ENCODE measurements at regions not wholly inside any gene's neighbourhood (a gene's known extent, or its start where the extent isn't known, plus 50 kb on each side); places are given as distances from the start of the nearest gene placed in this dataset.

DNA sequence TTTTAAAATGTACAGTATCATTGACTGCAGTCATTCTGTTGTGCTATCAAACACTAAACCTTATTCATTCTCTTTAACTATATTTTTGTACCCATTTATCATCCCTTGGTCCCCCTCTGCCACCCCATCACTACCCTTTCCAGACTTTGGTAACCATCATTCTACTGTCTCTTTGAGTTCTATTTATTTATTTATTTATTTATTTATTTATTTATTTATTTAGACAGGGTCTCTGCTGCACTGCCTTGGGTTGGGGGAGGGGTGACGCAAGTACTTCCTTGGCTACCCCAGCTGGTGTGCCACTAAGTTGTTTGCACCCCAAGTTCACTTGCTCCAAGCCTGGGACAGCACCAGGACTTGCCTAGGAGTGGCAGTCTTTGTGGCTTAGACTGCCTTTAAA is 427.8 kb upstream of the NOVA1 start:
- Histone ChIP-seq H3K4me3 (ENCODE audit: insufficient read depth, low read depth, low read length) (no peak overlapping the region), H3K27me3 (ENCODE audit: control insufficient read depth, insufficient read depth, low read length) (no peaks in the 10 kb centered on the region), H4K5ac (ENCODE audit: low read depth, low read length) (no peak overlapping the region), H3K4me2 (ENCODE audit: low read depth, low read length) (no peak overlapping the region), H3K4ac (ENCODE audit: low read depth, low read length) (no peak overlapping the region), H3K27ac (ENCODE audit: insufficient read depth, low read length) (no peak overlapping the region), H4K91ac (ENCODE audit: insufficient read depth, low read depth, low read length) (no peak overlapping the region), H3K56ac (ENCODE audit: extremely low read depth, insufficient read depth, low read length) (no peak overlapping the region), H2AFZ (replicated peaks; ENCODE audit: low read length, poor library complexity) (no peak overlapping the region), H3K9me3 (ENCODE audit: control insufficient read depth, insufficient read depth, low read length) (no peaks in the 10 kb centered on the region; the same call in none of the 2 replicates), H2BK5ac (ENCODE audit: low read depth, low read length, poor library complexity, severe bottlenecking) (no peak overlapping the region), H3K4me1 (ENCODE audit: control insufficient read depth, insufficient read depth, low read length) (no peaks in the 10 kb centered on the region), H2BK20ac (ENCODE audit: low read depth, low read length) (no peak overlapping the region), H2BK15ac (ENCODE audit: low read depth, low read length) (no peak overlapping the region), H3K9ac (ENCODE audit: low read depth, low read length) (no peak overlapping the region), H3K79me1 (ENCODE audit: low read depth in 1 of 2, low read length in 2 of 2) (no peaks in the 10 kb centered on the region), H4K8ac (ENCODE audit: low read depth in 2 of 2, low read length in 2 of 2) (no peak overlapping the region), H3K14ac (replicated peaks; ENCODE audit: low read depth, low read length) (no peak overlapping the region), H2AK5ac (ENCODE audit: low read depth, low read length) (no peak overlapping the region), H3K18ac (ENCODE audit: low read depth, low read length) (no peak overlapping the region), H3K9me1 (ENCODE audit: insufficient read depth, low read length) (no peaks in the 10 kb centered on the region), H2AK9ac (replicated peaks; ENCODE audit: low read depth, low read length, poor library complexity) (no peak overlapping the region), H2BK120ac (ENCODE audit: low read depth, low read length) (no peak overlapping the region), H3K36me3 (ENCODE audit: control insufficient read depth, insufficient read depth, low read length) (no peaks in the 10 kb centered on the region), H4K20me1 (ENCODE audit: insufficient read depth, low read length) (no peaks in the 10 kb centered on the region), H3K23ac (ENCODE audit: low read depth, low read length) (no peak overlapping the region)
- intact Hi-C loops (cut with micrococcal nuclease) (no loop called here), dilution Hi-C loops (cut with HindIII; ENCODE audit: low sequenced_read_pairs, unreplicated experiment) (no loop called here), in situ Hi-C loops (cut with MboI; ENCODE audit: low sequenced_read_pairs) (no loop called here)
- POLR2A ChIA-PET (ENCODE audit: unreplicated experiment), result no interaction called here
- ATAC-seq (ENCODE audit: low read depth) (no peak), DNase-seq (no peak)
- 57% methylated on average over 1 of the region's 1 CpG; no CpG with 5 or more reads in 1 of the 2 experiments for WGBS, 2 experiments (ENCODE audit: extremely low coverage in 2 of 2, insufficient read length in 1 of 2)
- no TSS peak for BruUV-seq (replicated peaks)
- TF ChIP-seq POLR2A (IDR thresholded peaks at IDR 0.05; ENCODE audit: low read depth, low read length), result no peak
- no peak for TF ChIP-seq MXI1 (IDR thresholded peaks at IDR 0.05; ENCODE audit: borderline replicate concordance, low read depth, low read length)
- no peak for TF ChIP-seq RCOR1 (IDR thresholded peaks at IDR 0.05; ENCODE audit: insufficient replicate concordance, low read length)
- TF ChIP-seq CHD1 (IDR thresholded peaks at IDR 0.05; ENCODE audit: low read depth, low read length), result no peak
- no peak for TF ChIP-seq NFE2L2 (IDR thresholded peaks at IDR 0.05; ENCODE audit: low read depth, low read length)
- TF ChIP-seq USF2 (IDR thresholded peaks at IDR 0.05; ENCODE audit: low read depth, low read length), result no peak
- no peak for TF ChIP-seq FOS (IDR thresholded peaks at IDR 0.05; ENCODE audit: low read depth, low read length)
- TF ChIP-seq MAZ (IDR thresholded peaks at IDR 0.05; ENCODE audit: borderline replicate concordance, low read depth, low read length), result no peak
- no peak for TF ChIP-seq BHLHE40 (IDR thresholded peaks at IDR 0.05; ENCODE audit: low read depth, low read length)
- no peak for TF ChIP-seq CTCF (conservative IDR thresholded peaks at IDR 0.05; ENCODE audit: low read depth, low read length)
- no peak for TF ChIP-seq MAFK (IDR thresholded peaks at IDR 0.05; ENCODE audit: low read depth, low read length)
- TF ChIP-seq CEBPB (IDR thresholded peaks at IDR 0.05; ENCODE audit: low read depth, low read length), result no peak
- TF ChIP-seq RAD21 (IDR thresholded peaks at IDR 0.05; ENCODE audit: low read length), result no peak
- CTCF ChIA-PET, result interaction anchor here (0.6 kb wide), 1 partner anchor 577 kb away, joined by 3 read pairs; no protein-coding TSS in a partner anchor

Data from IMR-90 (cell line).